ENCODE measurements at regions not wholly inside any gene's neighbourhood (a gene's known extent, or its start where the extent isn't known, plus 50 kb on each side); places are given as distances from the start of the nearest gene placed in this dataset.

DNA sequence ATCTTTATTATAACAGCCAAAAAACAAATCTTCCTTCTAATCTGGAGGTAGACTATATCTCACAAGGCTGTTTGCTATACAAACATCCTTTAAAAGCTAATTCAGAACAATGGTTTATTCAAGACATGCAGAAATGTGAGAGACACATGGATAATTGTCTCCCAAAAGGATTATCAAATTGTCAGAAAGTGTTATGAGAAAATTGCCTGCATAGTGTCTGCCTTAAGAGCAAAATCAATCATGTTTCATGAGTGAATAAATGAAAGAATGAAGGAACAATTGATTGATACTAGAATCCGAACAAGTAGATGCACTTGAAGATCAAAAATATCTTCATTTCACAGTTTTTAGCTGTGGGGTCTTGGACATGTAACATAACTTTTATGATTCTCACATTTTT is 621.7 kb upstream of the BOD1L1 start:
- H3K27ac ChIP-seq: no peak overlapping the region

DNA sequence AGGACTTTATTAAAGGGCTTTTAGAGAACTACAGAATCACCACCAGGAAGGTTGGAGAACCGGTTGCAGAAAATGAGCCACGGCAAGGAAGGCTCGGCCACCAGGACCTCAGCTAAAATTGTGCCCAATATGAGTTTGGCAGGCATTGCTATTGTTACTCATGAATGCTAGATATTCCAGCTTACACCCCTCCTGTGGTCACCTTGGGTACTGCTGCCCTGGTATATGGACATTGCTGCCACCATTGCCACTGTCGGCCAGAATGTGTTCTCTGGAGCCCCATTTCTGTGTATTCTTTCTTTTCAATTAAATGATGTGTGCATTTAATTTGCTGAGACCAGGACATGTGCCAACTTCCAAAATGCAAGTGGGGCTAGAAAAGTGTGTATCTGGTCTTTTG is 626.7 kb upstream of the BOD1L1 start:
- Histone ChIP-seq H3K27ac (no peak overlapping the region), H3K4me3 (no peak overlapping the region)

More for the DNA sequence above, 621.7 kb upstream of the BOD1L1 start:
- no peak overlapping the region for H3K4me3 ChIP-seq

DNA sequence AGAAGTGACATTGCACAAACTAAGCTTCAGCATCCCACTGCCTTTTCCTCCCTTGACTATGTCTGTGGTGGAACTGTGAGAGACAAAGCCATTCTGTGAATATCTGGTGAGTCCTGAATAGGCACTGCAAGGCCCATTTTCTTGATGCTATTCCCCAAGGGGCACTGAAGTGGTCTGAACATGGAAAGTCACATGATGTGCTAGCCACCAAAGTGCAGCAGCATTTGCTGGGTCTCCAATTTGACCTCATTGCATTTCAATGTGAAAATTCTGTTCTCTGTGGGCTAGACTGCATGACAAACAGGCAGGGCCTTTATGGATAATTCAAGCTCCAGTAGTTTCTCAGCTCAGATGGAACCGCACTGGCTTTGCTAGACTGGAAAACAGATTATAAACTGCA is 627.4 kb upstream of the BOD1L1 start:
- Histone ChIP-seq H3K27ac (no peak overlapping the region), H3K4me3 (no peak overlapping the region)

GRCh38 chr4:14257903-14258302 is 630.4 kb upstream of the BOD1L1 start:
- Histone ChIP-seq H3K27ac (no peak overlapping the region), H3K4me3 (no peak overlapping the region)

DNA sequence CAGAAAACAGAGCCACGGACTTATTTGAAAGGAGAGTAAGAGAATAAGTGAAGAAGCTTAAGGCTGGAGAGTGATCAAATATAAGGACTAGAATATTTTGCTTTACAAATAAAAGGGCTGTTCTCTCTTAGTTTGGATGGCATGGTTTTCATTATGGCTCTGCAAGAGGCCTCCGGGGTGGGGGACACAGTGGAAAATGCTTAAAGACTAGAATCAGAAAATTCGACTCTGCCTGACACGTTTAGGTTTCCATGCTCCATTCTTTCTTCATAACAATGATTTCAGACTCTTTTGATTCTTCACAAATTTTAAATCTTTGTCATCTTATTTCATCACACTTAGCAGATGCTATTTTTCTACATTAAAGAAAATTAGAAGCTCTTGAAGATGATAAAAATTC is 632.4 kb upstream of the BOD1L1 start:
- no peak overlapping the region for H3K4me3 ChIP-seq
- no peak overlapping the region for H3K27ac ChIP-seq

DNA sequence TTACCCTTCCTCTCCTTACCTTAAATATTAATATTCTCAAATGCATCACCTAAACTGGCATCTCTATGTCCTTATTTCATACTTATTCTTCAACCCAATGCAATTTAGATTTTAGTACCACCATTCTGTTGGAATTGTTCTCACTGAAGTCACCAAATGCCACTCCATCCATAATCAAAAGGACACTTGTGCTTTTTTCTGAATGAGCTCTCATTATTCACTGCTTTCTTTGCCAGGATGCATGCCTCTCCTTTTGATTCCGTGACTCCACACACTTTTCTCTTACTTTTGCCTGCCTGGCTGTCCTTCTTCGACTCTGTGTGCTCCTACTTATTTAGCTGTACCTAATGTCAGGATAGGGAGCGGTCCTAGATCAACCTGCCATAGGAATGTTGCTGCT is 633.1 kb upstream of the BOD1L1 start:
- H3K27ac ChIP-seq: no peak overlapping the region
- H3K4me3 ChIP-seq: no peak overlapping the region

DNA sequence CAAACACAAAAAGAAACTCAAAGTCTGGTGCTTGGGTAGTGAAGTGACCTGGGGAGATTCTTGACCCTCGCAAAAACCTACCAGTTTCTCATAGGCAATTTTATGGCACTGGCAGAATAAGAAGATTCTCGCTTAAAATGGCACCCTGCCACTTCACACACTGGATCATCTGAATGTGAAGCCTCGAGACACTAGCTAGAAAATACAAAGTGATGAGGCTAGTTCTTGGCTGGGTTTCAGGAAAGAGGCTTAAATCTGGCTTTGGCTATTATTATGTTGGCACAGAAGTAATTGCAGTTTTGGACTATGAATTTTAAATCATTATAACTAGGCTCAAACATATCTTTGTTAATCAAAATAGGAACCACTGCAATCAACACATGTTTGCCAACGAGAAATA is 634.7 kb upstream of the BOD1L1 start:
- Histone ChIP-seq H3K4me3 (no peak overlapping the region), H3K27ac (no peak overlapping the region)

GRCh38 chr4:14264437-14264836 is 636.9 kb upstream of the BOD1L1 start:
- H3K4me3 ChIP-seq: no peak overlapping the region

DNA sequence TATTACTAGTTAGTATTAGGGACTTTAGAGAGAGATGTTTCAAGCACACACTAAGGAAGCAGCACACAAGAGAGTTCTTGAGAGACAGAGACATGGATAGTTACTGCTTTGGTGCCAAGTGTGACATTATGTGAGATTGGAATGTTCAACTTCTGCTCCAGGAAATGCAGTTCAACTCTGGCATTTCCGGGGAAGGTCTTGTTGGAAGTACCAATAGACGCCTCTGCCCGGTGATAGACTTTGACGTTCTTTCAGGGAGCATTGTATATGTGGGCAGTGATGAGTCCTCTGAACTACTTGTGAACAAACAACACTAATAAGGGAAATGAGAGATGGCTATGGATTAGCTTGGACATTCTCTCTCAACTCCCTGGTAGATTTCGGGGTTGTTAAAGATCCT is 638.1 kb upstream of the BOD1L1 start:
- Histone ChIP-seq H3K27ac (no peak overlapping the region), H3K4me3 (no peak overlapping the region)

More at GRCh38 chr4:14264437-14264836, 636.9 kb upstream of the BOD1L1 start:
- H3K27ac ChIP-seq: no peak overlapping the region

- Histone ChIP-seq H3K27ac (no peak overlapping the region), H3K4me3 (no peak overlapping the region)
These were observed 640.0 kb upstream of the BOD1L1 start for GRCh38 chr4:14267373-14268060.

GRCh38 chr4:14269824-14270223 is 642.3 kb upstream of the BOD1L1 start:
- no peak overlapping the region for H3K4me3 ChIP-seq

GRCh38 chr4:14272206-14272605 is 644.7 kb upstream of the BOD1L1 start:
- H3K4me3 ChIP-seq: no peak overlapping the region
- H3K27ac ChIP-seq: no peak overlapping the region

More at GRCh38 chr4:14269824-14270223, 642.3 kb upstream of the BOD1L1 start:
- no peak overlapping the region for H3K27ac ChIP-seq

DNA sequence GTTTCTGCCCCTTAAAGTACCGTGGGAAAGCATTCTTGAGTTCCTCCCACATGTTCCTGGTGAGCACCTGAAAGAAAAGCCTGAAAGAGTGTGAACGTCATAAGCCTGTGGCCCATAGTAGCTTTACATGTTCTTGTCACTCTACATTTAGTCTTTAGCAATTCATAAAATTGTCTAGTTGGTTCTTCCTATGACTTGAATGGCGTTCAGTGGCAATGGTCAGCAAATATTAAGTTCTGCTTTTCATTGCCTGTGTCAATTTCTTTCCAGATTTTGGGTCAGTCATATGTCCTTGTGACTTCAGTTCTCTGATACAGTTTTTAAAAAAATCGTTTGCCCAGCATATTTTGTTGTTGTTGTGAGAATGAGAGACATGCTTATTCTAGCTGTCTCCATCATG is 650.0 kb upstream of the BOD1L1 start:
- Histone ChIP-seq H3K4me3 (no peak overlapping the region), H3K27ac (no peak overlapping the region)

DNA sequence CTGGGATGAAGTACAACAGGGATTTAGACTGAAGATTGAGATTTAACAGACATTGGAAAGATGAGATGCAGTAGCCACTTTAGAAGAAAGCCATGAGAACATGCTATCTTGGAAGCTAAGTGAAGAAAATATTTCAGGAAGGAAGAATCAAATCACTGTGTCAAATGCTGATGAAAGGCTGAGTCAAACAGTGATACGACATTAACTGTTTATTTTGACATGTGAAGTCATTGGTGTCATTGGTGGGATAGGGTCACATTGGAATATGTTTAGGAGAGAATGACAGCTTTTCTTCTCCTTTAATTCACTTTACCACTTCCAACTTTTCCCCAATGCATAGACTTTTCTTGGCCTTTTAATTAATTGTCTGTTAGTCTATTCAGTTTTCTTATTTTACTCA is 653.0 kb upstream of the BOD1L1 start:
- Histone ChIP-seq H3K27ac (no peak overlapping the region), H3K4me3 (no peak overlapping the region)

DNA sequence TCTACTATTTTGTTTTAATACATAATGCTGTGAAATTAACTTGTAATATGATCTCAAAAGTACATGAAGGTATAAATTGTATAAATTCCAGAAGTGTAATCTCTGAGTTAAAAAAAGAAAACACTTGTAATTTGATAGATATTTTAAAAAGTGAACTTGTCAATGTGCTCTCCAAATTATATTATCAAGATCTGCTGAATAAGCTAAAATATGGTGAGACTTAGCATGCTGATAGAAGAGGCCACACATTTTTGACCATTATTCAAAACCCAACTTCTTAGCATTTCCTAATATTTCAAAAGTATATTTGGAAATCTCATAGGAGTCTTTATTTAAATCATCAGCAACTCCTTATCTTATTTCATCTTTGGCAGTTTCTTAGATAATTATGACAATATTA is 657.1 kb upstream of the BOD1L1 start:
- Histone ChIP-seq H3K4me3 (no peak overlapping the region), H3K27ac (no peak overlapping the region)

- H3K4me3 ChIP-seq: no peak overlapping the region
- no peak overlapping the region for H3K27ac ChIP-seq
These were observed 662.2 kb upstream of the BOD1L1 start for GRCh38 chr4:14289708-14290107.

DNA sequence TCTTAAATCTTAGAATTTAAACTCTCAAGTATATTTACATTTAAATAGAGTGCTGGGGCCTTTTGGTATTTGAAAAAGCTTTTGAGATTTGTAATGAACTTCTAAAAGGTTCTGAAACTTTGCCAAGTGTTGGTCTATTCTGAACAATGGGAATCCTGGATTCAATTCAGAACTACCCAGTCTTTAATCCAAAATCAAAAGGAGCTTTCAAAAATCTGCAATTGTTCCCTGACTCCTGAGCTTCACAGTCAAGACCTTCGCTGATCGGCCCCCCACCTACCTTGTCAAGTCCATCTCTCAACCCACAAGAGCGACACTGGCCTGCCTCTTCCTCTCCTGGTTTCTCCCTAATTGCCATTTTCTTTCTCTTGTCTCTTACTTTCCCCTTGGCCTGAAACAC is 666.1 kb upstream of the BOD1L1 start:
- Histone ChIP-seq H3K4me3 (no peak overlapping the region), H3K27ac (no peak overlapping the region)

- no peak overlapping the region for H3K4me3 ChIP-seq
- H3K27ac ChIP-seq: no peak overlapping the region
These were observed 667.1 kb upstream of the BOD1L1 start for GRCh38 chr4:14294611-14295010.

- H3K4me3 ChIP-seq: no peak overlapping the region
- H3K27ac ChIP-seq: no peak overlapping the region
These were observed 671.6 kb upstream of the BOD1L1 start for GRCh38 chr4:14299166-14299565.

GRCh38 chr4:14302021-14302420 is 674.5 kb upstream of the BOD1L1 start:
- H3K27ac ChIP-seq: no peak overlapping the region
- no peak overlapping the region for H3K4me3 ChIP-seq

DNA sequence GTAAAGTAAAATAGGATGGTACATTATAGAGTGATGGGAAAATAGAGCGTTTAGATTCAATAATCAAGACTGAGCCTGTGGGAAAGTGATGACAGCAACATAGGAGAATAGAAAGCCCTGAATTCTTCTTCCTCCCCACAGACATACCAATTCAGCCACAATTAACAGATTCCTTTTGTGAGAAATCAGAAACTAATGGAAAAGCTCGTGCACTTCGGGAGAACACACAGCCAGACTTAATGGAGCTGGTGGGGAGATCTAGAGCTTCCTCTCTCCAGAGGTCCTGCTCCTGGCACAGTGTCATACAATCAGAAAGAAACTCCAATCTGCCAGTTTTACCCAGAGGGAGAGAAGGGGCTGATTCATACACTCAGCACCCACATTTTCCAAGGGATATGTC is 676.3 kb upstream of the BOD1L1 start:
- no peak overlapping the region for H3K4me3 ChIP-seq
- H3K27ac ChIP-seq: no peak overlapping the region

- Histone ChIP-seq H3K4me3 (no peak overlapping the region), H3K27ac (peak overlapping the region in 3 of 21 experiments; percentile 1 to 32 (median 26))
These were observed 680.7 kb upstream of the BOD1L1 start for GRCh38 chr4:14308229-14308651.

All from skin epidermis (tissue), 12 donors.